Heart right ventricle (tissue), 16 donors: ENCODE measurements at regions not wholly inside any gene's neighbourhood (a gene's known extent, or its start where the extent isn't known, plus 50 kb on each side); places are given as distances from the start of the nearest gene placed in this dataset.

ENCODE experiments used
- ATAC-seq, 8 donors: fragments of 200-7000 bp; cut with Tn5 transposase; one replicate each; pipeline ENCODE4 v1.9.1; 2020; ENCODE audit warnings: mild to moderate bottlenecking in 8 of 8, moderate library complexity in 8 of 8, moderate number of reproducible peaks in 1 of 8
- DNase-seq, 2 donors: peaks; one replicate each; pipeline ENCODE4 v3.0.0-alpha.2; 2020
- H3K27ac ChIP-seq, 10 donors: fragments of 200-600 bp; sonication (generic) in 2 of 10; one replicate each; pipeline versions ENCODE4 v1.5.0 to v1.8.0; 2020 to 2022; ENCODE audit warnings: mild to moderate bottlenecking in 3 of 10
- H3K27me3 ChIP-seq, 7 donors: fragments of 200-600 bp; one replicate each; pipeline ENCODE4 v1.8.0; 2021 to 2022; ENCODE audit warnings: mild to moderate bottlenecking in 2 of 7
- H3K36me3 ChIP-seq, 9 donors: fragments of 200-600 bp; sonication (generic) in 1 of 9; one replicate each; pipeline versions ENCODE4 v1.5.0 to v1.8.0; 2020 to 2022; ENCODE audit warnings: mild to moderate bottlenecking in 2 of 9
- H3K4me1 ChIP-seq, 9 donors: fragments of 200-600 bp; sonication (generic) in 1 of 9; one replicate each; pipeline versions ENCODE4 v1.5.0 to v1.8.0; 2020 to 2022; ENCODE audit warnings: mild to moderate bottlenecking in 4 of 9
- H3K4me3 ChIP-seq, 10 donors: fragments of 200-600 bp; sonication (generic) in 2 of 10; one replicate each; pipeline versions ENCODE4 v1.5.0 to v1.8.0; 2020 to 2022; ENCODE audit warnings: mild to moderate bottlenecking in 7 of 10, moderate library complexity in 2 of 10
- H3K9me3 ChIP-seq, 11 donors: fragments of 200-600 bp in 10 of 11; sonication (generic) in 2 of 11; one replicate each; pipeline versions ENCODE4 v1.5.0 to v1.8.0; 2013 to 2022; ENCODE audit warnings: mild to moderate bottlenecking in 2 of 11, control low read depth in 1 of 11, moderate library complexity in 1 of 11
- CTCF ChIP-seq, 9 donors: fragments of 200-600 bp; sonication (generic) in 2 of 9; IDR thresholded peaks; one replicate each; pipeline versions ENCODE4 v1.5.0 to v1.8.0; 2021 to 2022; ENCODE audit warnings: antibody characterized with exemption in 9 of 9, mild to moderate bottlenecking in 5 of 9, moderate library complexity in 1 of 9
- WGBS, 2 donors: extraction: QIAGEN DNeasy Blood & Tissue Kit; methylation state at CpG; one replicate each; pipeline ENCODE4 v1.1.7; 2013; ENCODE audit warnings: inconsistent platforms in 1 of 2; 5-methylcytosine and 5-hydroxymethylcytosine counted together
- intact Hi-C, 10 donors: fragments of 100-400 bp; cut with DNase I; formaldehyde crosslinking; loops; one replicate each; pipeline versions ENCODE4 v1.11.1 to v1.14.2; 2022
- donor health status: Arrhythmogenic right ventricular cardiomyopathy.
- donor health status: ischemic (EF 13 %, LVEDD 7.1; RV severe dilation, severe dysfunction).
- donor health status: healthy with polysubstance abuse.
- donor health status: DM: no; HTN: yes; CAD: no.
- donor health status: DM: no; HTN: no; CAD: no.
- donor health status: ischemic (EF 25% LVEDD 6.9; RV normal size, moderate dysfunction).
- donor health status: ischemic (EF 25% LVEDD 5.7; RV mildly dilated, moderate dysfunction).
- donor health status: healthy.
- donor health status: DM: yes; HTN: yes; CAD: no.
- donor health status: Ischemic cardiomyopathy.
- donor health status: ischemic (EF 35%, LVEDD 5.7; RV mildly dilated, moderate dysfunction).
- donor health status: nonischemic (EF 11% LVEDD 7.7; RV severe dilation, severe dysfunction).
- donor health status: DM: yes; HTN: yes; CAD: no.
- donor health status: PGD.
- donor health status: ischemic (EF 29% LVEDD 5.4; RV normal size, mild dysfunction).
- donor health status: nonischemic (EF 23%, LVEDD 6.1; RV moderate dilation, normal function).

GRCh38 chr12:67595365-67595764 lies 53.2 kb upstream of the DYRK2 start:
- Histone ChIP-seq H3K4me3 (no peak overlapping the region), H3K27ac (no peak overlapping the region), H3K9me3 (no peaks in the 10 kb centered on the region), H3K4me1 (peaks cover 0 to 30% (median 10%) of the 10 kb centered on the region in 9 donors), H3K27me3 (no peaks in the 10 kb centered on the region), H3K36me3 (no peaks in the 10 kb centered on the region)
- ATAC-seq (no peak), DNase-seq (no peak)
- TF ChIP-seq CTCF (IDR thresholded peaks at IDR 0.05): no peak
- intact Hi-C loops: no loop called here
- WGBS, 2 donors: 65 to 66% methylated on average over 3 of the region's 3 CpGs

- Histone ChIP-seq H3K4me3 (no peak overlapping the region), H3K36me3 (no peaks in the 10 kb centered on the region), H3K27me3 (no peaks in the 10 kb centered on the region), H3K27ac (no peak overlapping the region), H3K9me3 (no peaks in the 10 kb centered on the region), H3K4me1 (peaks cover 0 to 5% (median 0%) of the 10 kb centered on the region in 9 donors)
- WGBS, 2 donors: 72 to 85% methylated on average over 3 of the region's 3 CpGs
- intact Hi-C loops: no loop called here
- ATAC-seq (no peak), DNase-seq (no peak)
- TF ChIP-seq CTCF (IDR thresholded peaks at IDR 0.05): no peak
Measured at GRCh38 chr12:67598598-67598997, 49.9 kb upstream of the DYRK2 start.
